OCI-LY3 (cell line): ENCODE measurements at regions not wholly inside any gene's neighbourhood (a gene's known extent, or its start where the extent isn't known, plus 50 kb on each side); places are given as distances from the start of the nearest gene placed in this dataset.

ENCODE experiments used
- CTCF ChIP-seq: fragments of 200-600, 300-600 bp; sonication (generic); IDR thresholded peaks from 2 replicates; pipeline ENCODE4 v1.5.1; 2014; ENCODE audit warnings: antibody characterized with exemption, low read length, low read depth
- EZH2phosphoT487 ChIP-seq: fragments of 200-600 bp; shearing (Covaris generic); IDR thresholded peaks from 2 replicates; pipeline ENCODE4 v1.6.1; 2018; ENCODE audit warnings: antibody characterized with exemption, mixed run types, low read depth

- TF ChIP-seq CTCF (no peak), EZH2phosphoT487 (no peak)
Measured at GRCh38 chr10:124193309-124193696, 99.9 kb upstream of the CHST15 start.
